ENCODE measurements at regions not wholly inside any gene's neighbourhood (a gene's known extent, or its start where the extent isn't known, plus 50 kb on each side); places are given as distances from the start of the nearest gene placed in this dataset.

DNA sequence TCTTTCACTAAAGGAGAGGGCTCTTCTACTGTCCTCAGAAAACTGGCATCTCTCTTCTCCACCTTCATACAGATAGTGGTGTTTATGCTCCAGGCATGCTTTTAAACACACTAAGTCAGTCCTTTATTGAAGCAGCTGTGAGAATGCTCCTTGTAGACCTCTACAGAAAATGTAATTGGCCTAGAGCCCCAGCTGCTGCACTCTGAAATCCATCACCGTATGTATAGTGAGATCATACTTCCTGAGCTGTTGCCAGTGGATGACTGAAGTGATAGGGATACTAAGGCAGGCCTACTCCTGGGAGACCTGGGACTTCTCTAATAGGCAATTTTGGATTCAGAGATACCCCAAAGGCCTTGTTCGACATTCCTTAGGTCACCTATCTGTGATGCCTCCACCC is 535.4 kb downstream of the RPS29 start:
- TF ChIP-seq, protein P1, sequence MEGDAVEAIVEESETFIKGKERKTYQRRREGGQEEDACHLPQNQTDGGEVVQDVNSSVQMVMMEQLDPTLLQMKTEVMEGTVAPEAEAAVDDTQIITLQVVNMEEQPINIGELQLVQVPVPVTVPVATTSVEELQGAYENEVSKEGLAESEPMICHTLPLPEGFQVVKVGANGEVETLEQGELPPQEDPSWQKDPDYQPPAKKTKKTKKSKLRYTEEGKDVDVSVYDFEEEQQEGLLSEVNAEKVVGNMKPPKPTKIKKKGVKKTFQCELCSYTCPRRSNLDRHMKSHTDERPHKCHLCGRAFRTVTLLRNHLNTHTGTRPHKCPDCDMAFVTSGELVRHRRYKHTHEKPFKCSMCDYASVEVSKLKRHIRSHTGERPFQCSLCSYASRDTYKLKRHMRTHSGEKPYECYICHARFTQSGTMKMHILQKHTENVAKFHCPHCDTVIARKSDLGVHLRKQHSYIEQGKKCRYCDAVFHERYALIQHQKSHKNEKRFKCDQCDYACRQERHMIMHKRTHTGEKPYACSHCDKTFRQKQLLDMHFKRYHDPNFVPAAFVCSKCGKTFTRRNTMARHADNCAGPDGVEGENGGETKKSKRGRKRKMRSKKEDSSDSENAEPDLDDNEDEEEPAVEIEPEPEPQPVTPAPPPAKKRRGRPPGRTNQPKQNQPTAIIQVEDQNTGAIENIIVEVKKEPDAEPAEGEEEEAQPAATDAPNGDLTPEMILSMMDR (conservative IDR thresholded peaks at IDR 0.05), result no peak
- no peak for TF ChIP-seq ZFX (IDR thresholded peaks at IDR 0.05)

Data from C4-2B (cell line).